ENCODE measurements at regions not wholly inside any gene's neighbourhood (a gene's known extent, or its start where the extent isn't known, plus 50 kb on each side); places are given as distances from the start of the nearest gene placed in this dataset.

- Histone ChIP-seq H3K4me1 (no peaks in the 10 kb centered on the region), H3K9me3 (peaks cover 0 to 4% (median 0%) of the 10 kb centered on the region in 4 donors), H3K27ac (no peak overlapping the region), H3K27me3 (no peaks in the 10 kb centered on the region), H3K4me3 (no peak overlapping the region), H3K36me3 (no peaks in the 10 kb centered on the region)
- 53 to 74% methylated on average over 4 of the region's 4 CpGs for WGBS, 2 donors
- no peak for DNase-seq (ENCODE audit: low spot score in 2 of 2)
- TF ChIP-seq POLR2A (IDR thresholded peaks at IDR 0.05): no peak
Measured at GRCh38 chr3:18687286-18687685, 262.1 kb upstream of the SATB1 start.

GRCh38 chr3:18683900-18684299 lies 258.8 kb upstream of the SATB1 start:
- Histone ChIP-seq H3K4me3 (no peak overlapping the region), H3K27me3 (no peaks in the 10 kb centered on the region), H3K36me3 (no peaks in the 10 kb centered on the region), H3K4me1 (no peaks in the 10 kb centered on the region), H3K27ac (no peak overlapping the region), H3K9me3 (peaks cover 0 to 4% (median 0%) of the 10 kb centered on the region in 4 donors)
- DNase-seq (ENCODE audit: low spot score in 2 of 2): no peak
- TF ChIP-seq EP300 (IDR thresholded peaks at IDR 0.05): no peak
- TF ChIP-seq CTCF (IDR thresholded peaks at IDR 0.05): no peak
- TF ChIP-seq POLR2A (IDR thresholded peaks at IDR 0.05): no peak

GRCh38 chr3:18681818-18682345 lies 256.7 kb upstream of the SATB1 start:
- Histone ChIP-seq H3K4me1 (no peaks in the 10 kb centered on the region), H3K36me3 (no peaks in the 10 kb centered on the region), H3K27me3 (no peaks in the 10 kb centered on the region), H3K27ac (no peak overlapping the region), H3K9me3 (peaks cover 0 to 4% (median 0%) of the 10 kb centered on the region in 4 donors), H3K4me3 (no peak overlapping the region)
- DNase-seq (ENCODE audit: low spot score in 2 of 2): no peak
- WGBS, 2 donors: 77 to 83% methylated on average over 3 of the region's 3 CpGs
- TF ChIP-seq CTCF (IDR thresholded peaks at IDR 0.05) (no peak), POLR2A (IDR thresholded peaks at IDR 0.05) (no peak), EP300 (IDR thresholded peaks at IDR 0.05) (no peak)

- 57 to 62% methylated on average over 3 of the region's 3 CpGs for WGBS, 2 donors
- no peak for TF ChIP-seq EP300 (IDR thresholded peaks at IDR 0.05)
- no peak for TF ChIP-seq POLR2A (IDR thresholded peaks at IDR 0.05)
- TF ChIP-seq CTCF (IDR thresholded peaks at IDR 0.05): no peak
- H3K27me3 ChIP-seq: no peaks in the 10 kb centered on the region
- no peaks in the 10 kb centered on the region for H3K36me3 ChIP-seq
- H3K9me3 ChIP-seq: peaks cover 0 to 4% (median 0%) of the 10 kb centered on the region in 4 donors
- no peaks in the 10 kb centered on the region for H3K4me1 ChIP-seq
- DNase-seq (ENCODE audit: low spot score in 2 of 2): no peak
- no peak overlapping the region for H3K27ac ChIP-seq
- no peak overlapping the region for H3K4me3 ChIP-seq
Measured at GRCh38 chr3:18680758-18681157, 255.6 kb upstream of the SATB1 start.

GRCh38 chr3:18679238-18679637 lies 254.1 kb upstream of the SATB1 start:
- DNase-seq (ENCODE audit: low spot score in 2 of 2): no peak
- Histone ChIP-seq H3K4me1 (no peaks in the 10 kb centered on the region), H3K36me3 (no peaks in the 10 kb centered on the region), H3K9me3 (peaks cover 0 to 4% (median 0%) of the 10 kb centered on the region in 4 donors), H3K27ac (no peak overlapping the region), H3K4me3 (no peak overlapping the region), H3K27me3 (no peaks in the 10 kb centered on the region)
- no peak for TF ChIP-seq EP300 (IDR thresholded peaks at IDR 0.05)
- no peak for TF ChIP-seq CTCF (IDR thresholded peaks at IDR 0.05)
- TF ChIP-seq POLR2A (IDR thresholded peaks at IDR 0.05): no peak
- 71 to 73% methylated on average over 4 of the region's 4 CpGs for WGBS, 2 donors

- Histone ChIP-seq H3K27me3 (no peaks in the 10 kb centered on the region), H3K9me3 (no peaks in the 10 kb centered on the region), H3K4me3 (no peak overlapping the region), H3K36me3 (no peaks in the 10 kb centered on the region), H3K4me1 (no peaks in the 10 kb centered on the region), H3K27ac (no peak overlapping the region)
- TF ChIP-seq CTCF (IDR thresholded peaks at IDR 0.05) (no peak), POLR2A (IDR thresholded peaks at IDR 0.05) (no peak), EP300 (IDR thresholded peaks at IDR 0.05) (no peak)
- no peak for DNase-seq (ENCODE audit: low spot score in 2 of 2)
Measured at GRCh38 chr3:18675197-18675596, 250.1 kb upstream of the SATB1 start.
